Skin epidermis (tissue), 12 donors: ENCODE measurements at regions not wholly inside any gene's neighbourhood (a gene's known extent, or its start where the extent isn't known, plus 50 kb on each side); places are given as distances from the start of the nearest gene placed in this dataset.
"Not testable (repeated sequence)": the region's sequence is repeated elsewhere in the genome, so short reads cannot be mapped to it uniquely, and the experiment has no call there.

Experiments
- H3K27ac ChIP-seq, 21 experiments: fragments of 200-600 bp; sonication (generic) in 11 of 21; one replicate each; pipeline ENCODE4 v1.5.0; 2020; ENCODE audit warnings: mild to moderate bottlenecking in 3 of 21, inconsistent platforms in 2 of 21, moderate library complexity in 2 of 21
- H3K4me3 ChIP-seq, 7 experiments: fragments of 200-600 bp; sonication (generic) in 2 of 7; one replicate each; pipeline ENCODE4 v1.5.0; 2020; ENCODE audit warnings: inconsistent platforms in 2 of 7, mild to moderate bottlenecking in 2 of 7, moderate library complexity in 1 of 7

GRCh38 chr20:47979361-47980095 lies 194.2 kb upstream of the SULF2 start:
- H3K4me3 ChIP-seq, H3K27ac ChIP-seq: not testable (repeated sequence)

GRCh38 chr20:47978428-47979120 lies 193.3 kb upstream of the SULF2 start:
- H3K4me3 ChIP-seq = not testable (repeated sequence)

GRCh38 chr20:47977789-47978252 lies 192.5 kb upstream of the SULF2 start:
- not testable (repeated sequence) for H3K4me3 ChIP-seq
- H3K27ac ChIP-seq = peak overlapping the region in 1 of 21 experiments; percentile 15

More at GRCh38 chr20:47978428-47979120, 193.3 kb upstream of the SULF2 start:
- not testable (repeated sequence) for H3K27ac ChIP-seq

- H3K4me3 ChIP-seq = not testable (repeated sequence)
- H3K27ac ChIP-seq = peak overlapping the region in 1 of 21 experiments; percentile 15
Measured at GRCh38 chr20:47977017-47977788, 191.9 kb upstream of the SULF2 start.

GRCh38 chr20:47974234-47974878 lies 189.1 kb upstream of the SULF2 start:
- peak overlapping the region in 1 of 21 experiments; percentile 41 for H3K27ac ChIP-seq

GRCh38 chr20:47973519-47974233 lies 188.4 kb upstream of the SULF2 start:
- no peak overlapping the region for H3K4me3 ChIP-seq
- H3K27ac ChIP-seq = peak overlapping the region in 1 of 21 experiments; percentile 41

More at GRCh38 chr20:47974234-47974878, 189.1 kb upstream of the SULF2 start:
- no peak overlapping the region for H3K4me3 ChIP-seq

- H3K4me3 ChIP-seq = no peak overlapping the region
- H3K27ac ChIP-seq = peak overlapping the region in 6 of 21 experiments; percentile 4 to 59 (median 30)
Measured at GRCh38 chr20:47972916-47973309, 187.6 kb upstream of the SULF2 start.

- peak overlapping the region in 1 of 7 experiments; percentile 1 for H3K4me3 ChIP-seq
- peak overlapping the region in 7 of 21 experiments; percentile 2 to 59 (median 35) for H3K27ac ChIP-seq
Measured at GRCh38 chr20:47972297-47972915, 187.1 kb upstream of the SULF2 start.

- Histone ChIP-seq H3K27ac (peak overlapping the region in 1 of 21 experiments; percentile 49), H3K4me3 (no peak overlapping the region)
Measured at GRCh38 chr20:47971058-47971791, 185.9 kb upstream of the SULF2 start.

- H3K27ac ChIP-seq = no peak overlapping the region
- no peak overlapping the region for H3K4me3 ChIP-seq
Measured at GRCh38 chr20:47970282-47970903, 185.1 kb upstream of the SULF2 start.

GRCh38 chr20:47969426-47969825 lies 184.1 kb upstream of the SULF2 start:
- Histone ChIP-seq H3K4me3 (no peak overlapping the region), H3K27ac (no peak overlapping the region)

- Histone ChIP-seq H3K4me3 (no peak overlapping the region), H3K27ac (no peak overlapping the region)
Measured at GRCh38 chr20:47968541-47969310, 183.4 kb upstream of the SULF2 start.

GRCh38 chr20:47964149-47964548 lies 178.9 kb upstream of the SULF2 start:
- Histone ChIP-seq H3K27ac (no peak overlapping the region), H3K4me3 (no peak overlapping the region)

- H3K27ac ChIP-seq = no peak overlapping the region
- H3K4me3 ChIP-seq = no peak overlapping the region
Measured at GRCh38 chr20:47963022-47963421, 177.7 kb upstream of the SULF2 start.

GRCh38 chr20:47962286-47962963 lies 177.1 kb upstream of the SULF2 start:
- no peak overlapping the region for H3K4me3 ChIP-seq
- H3K27ac ChIP-seq = no peak overlapping the region
